ENCODE measurements at regions not wholly inside any gene's neighbourhood (a gene's known extent, or its start where the extent isn't known, plus 50 kb on each side); places are given as distances from the start of the nearest gene placed in this dataset.

GRCh38 chr12:54762390-54762789 lies 91.9 kb upstream of the MUCL1 start:
- Histone ChIP-seq H2AFZ (ENCODE audit: low read length) (no peak overlapping the region), H3K27me3 (replicated peaks in 1 of 4; ENCODE audit: control insufficient read depth in 3 of 4, extremely low read depth in 1 of 4, insufficient read depth in 3 of 4, low read length in 3 of 4) (no peaks in the 10 kb centered on the region), H2AK5ac (ENCODE audit: low read depth, low read length) (no peak overlapping the region), H2BK12ac (ENCODE audit: low read depth, low read length) (no peak overlapping the region), H3K4ac (replicated peaks; ENCODE audit: insufficient read length, low read depth, low read length) (no peak overlapping the region), H3K23ac (ENCODE audit: insufficient read length) (no peak overlapping the region), H2BK5ac (ENCODE audit: low read depth, low read length) (no peak overlapping the region), H3K23me2 (ENCODE audit: low read depth, low read length) (no peaks in the 10 kb centered on the region), H4K8ac (ENCODE audit: extremely low read depth, insufficient read depth, low read length) (no peak overlapping the region), H3K14ac (ENCODE audit: insufficient read length) (no peak overlapping the region), H3K4me3 (ENCODE audit: extremely low read depth in 1 of 4, insufficient read depth in 2 of 4, low read depth in 3 of 4, low read length in 4 of 4) (no peak overlapping the region), H3K27ac (ENCODE audit: low read depth, low read length) (no peak overlapping the region), H3K4me2 (ENCODE audit: insufficient read depth in 1 of 2, low read depth in 2 of 2, low read length in 2 of 2) (no peak overlapping the region), H3K9ac (replicated peaks in 1 of 4; ENCODE audit: extremely low read depth in 1 of 4, low read depth in 3 of 4, low read length in 3 of 4) (no peak overlapping the region), H3K4me1 (replicated peaks in 1 of 4; ENCODE audit: control insufficient read depth in 3 of 4, insufficient read depth in 4 of 4, low read length in 3 of 4) (no peaks in the 10 kb centered on the region), H3K18ac (ENCODE audit: extremely low read depth, low read length) (no peak overlapping the region), H4K5ac (ENCODE audit: insufficient read length, low read depth, low read length) (no peak overlapping the region), H2BK15ac (ENCODE audit: low read length) (no peak overlapping the region), H3K79me2 (ENCODE audit: control insufficient read depth in 1 of 2, insufficient read depth in 2 of 2, low read length in 2 of 2) (no peaks in the 10 kb centered on the region), H2BK20ac (ENCODE audit: low read length) (no peak overlapping the region), H2BK120ac (replicated peaks; ENCODE audit: low read depth, low read length) (no peak overlapping the region), H4K91ac (replicated peaks; ENCODE audit: insufficient read length, low read length) (no peak overlapping the region), H3K36me3 (ENCODE audit: control insufficient read depth in 2 of 4, insufficient read depth in 4 of 4, low read length in 3 of 4) (no peaks in the 10 kb centered on the region), H3K56ac (replicated peaks; ENCODE audit: insufficient read length, low read depth, low read length) (no peak overlapping the region), H4K20me1 (replicated peaks in 1 of 2; ENCODE audit: control insufficient read depth in 1 of 2, insufficient read depth in 2 of 2, low read length in 2 of 2) (no peaks in the 10 kb centered on the region), H3K9me3 (ENCODE audit: insufficient read depth in 2 of 2, low read depth in 1 of 2, low read length in 1 of 2) (no peaks in the 10 kb centered on the region), H3K79me1 (ENCODE audit: low read depth, low read length) (no peaks in the 10 kb centered on the region)
- DNase-seq (ENCODE audit: low read depth in 1 of 2, low spot score in 2 of 2) (no peak), FAIRE-seq (no peak)
- WGBS, 2 experiments (ENCODE audit: extremely low coverage in 1 of 2, insufficient coverage in 1 of 2, insufficient read length in 1 of 2, insufficient replicate concordance in 2 of 2, low coverage in 1 of 2, low lambda C conversion rate in 2 of 2, missing lambda C conversion rate in 1 of 2), result 81% methylated on average over 1 of the region's 1 CpG; no CpG with 5 or more reads in 1 of the 2 experiments
- ChIA-PET CTCF (ENCODE audit: partially characterized antibody) (interaction anchor here (0.6 to 1.3 kb wide), 5 partner anchors 13 to 310 kb away, joined by 3 to 9 read pairs (median 4); no protein-coding TSS in a partner anchor), POLR2A (ENCODE audit: partially characterized antibody) (no interaction called here)
- no peak for TF ChIP-seq CTBP2 (IDR thresholded peaks at IDR 0.05; ENCODE audit: borderline replicate concordance, insufficient read depth, insufficient read length, low read length)
- TF ChIP-seq NANOG (IDR thresholded peaks at IDR 0.05; ENCODE audit: insufficient read depth, low read depth, low read length, poor library complexity, severe bottlenecking), result no peak
- TF ChIP-seq SP2 (IDR thresholded peaks at IDR 0.05; ENCODE audit: low read length), result no peak
- no peak for TF ChIP-seq CBX5 (IDR thresholded peaks at IDR 0.05; ENCODE audit: low read depth, low read length)
- no peak for TF ChIP-seq TCF12 (IDR thresholded peaks at IDR 0.05; ENCODE audit: low read depth, low read length)
- TF ChIP-seq BCL11A (IDR thresholded peaks at IDR 0.05; ENCODE audit: low read depth in 2 of 2, low read length in 2 of 2), result no peak
- no peak for TF ChIP-seq KDM1A (IDR thresholded peaks at IDR 0.05; ENCODE audit: borderline replicate concordance, low read length)
- no peak for TF ChIP-seq RNF2 (IDR thresholded peaks at IDR 0.05; ENCODE audit: borderline replicate concordance, low read depth, low read length, missing control alignments, poor library complexity, severe bottlenecking)
- no peak for TF ChIP-seq NRF1 (IDR thresholded peaks at IDR 0.05; ENCODE audit: low read depth, low read length)
- no peak for TF ChIP-seq USF2 (IDR thresholded peaks at IDR 0.05; ENCODE audit: low read length)
- TF ChIP-seq GTF2F1 (IDR thresholded peaks at IDR 0.05; ENCODE audit: borderline replicate concordance, low read depth, low read length), result no peak
- TF ChIP-seq SP1 (IDR thresholded peaks at IDR 0.05; ENCODE audit: low read depth, low read length), result no peak
- TF ChIP-seq ATF3 (IDR thresholded peaks at IDR 0.05; ENCODE audit: insufficient read depth, low read depth, low read length), result no peak
